HCT116 (cell line): ENCODE measurements at regions not wholly inside any gene's neighbourhood (a gene's known extent, or its start where the extent isn't known, plus 50 kb on each side); places are given as distances from the start of the nearest gene placed in this dataset.

Experiments
- ATAC-seq: fragments of 200-7000 bp; cut with Tn5 transposase; 2 replicates; pipeline ENCODE4 v1.9.1; 2020; ENCODE audit warnings: mild to moderate bottlenecking, moderate library complexity
- BruUV-seq: library from RNA; stranded (reverse); fragments of 400-500 nt; replicated peaks from 2 replicates; lab custom pipeline; 2021; lab: Mats Ljungman, UMichigan
- CTCF ChIA-PET: fragments of 300-600 bp; sonication (Branson Sonifier 250); formaldehyde crosslinking; loops from one replicate; lab custom pipeline; 2021; ENCODE audit warnings: antibody characterized with exemption; lab: Charles Lee
- POLR2A ChIA-PET: fragments of 300-600, 350-600 bp; sonication (Branson Sonifier 250); formaldehyde crosslinking; loops from one replicate; lab custom pipeline; 2021; ENCODE audit warnings: antibody characterized with exemption; lab: Charles Lee
- RAD21 ChIA-PET, 2 experiments: fragments of 300-600 bp; sonication (Branson Sonifier 250); formaldehyde crosslinking; loops; one replicate each; lab custom pipeline; 2023; ENCODE audit warnings: low total read pairs in 2 of 2; ENCODE audit not compliant: uncharacterized antibody in 2 of 2, unreplicated experiment in 2 of 2, low non-redundant PET in 1 of 2; lab: Charles Lee
- DNase-seq: peaks from one replicate; pipeline ENCODE4 v3.0.0-alpha.2; 2010; ENCODE audit warnings: low read depth, low spot score
- H2AFZ ChIP-seq: fragments of 200-600 bp; shearing (Covaris generic), sonication (generic); 2 replicates; pipeline ENCODE4 v1.6.1; 2017; ENCODE audit warnings: low read depth, mixed run types, mixed read lengths, antibody characterized with exemption, low read length; ENCODE audit not compliant: poor library complexity, severe bottlenecking
- H3K27ac ChIP-seq: 2 replicates; pipeline ENCODE4 v1.5.1; 2012; ENCODE audit warnings: low read depth, low read length
- H3K27me3 ChIP-seq: fragments of 200-600 bp; sonication (generic); 2 replicates; pipeline ENCODE4 v1.6.1; 2016; ENCODE audit warnings: mixed run types, low read length, mixed read lengths; ENCODE audit not compliant: insufficient read depth
- H3K36me3 ChIP-seq, 2 experiments: fragments of 200-500 bp in 1 of 2; fragments of 200-600 bp in 1 of 2; sonication (Bioruptor generic) in 1 of 2; sonication (generic) in 1 of 2; 2 replicates each; pipeline versions ENCODE4 v1.5.1 to v1.6.1; 2014 to 2016; ENCODE audit warnings: low read length in 2 of 2, inconsistent platforms in 1 of 2, mixed read lengths in 1 of 2, mixed run types in 1 of 2; ENCODE audit not compliant: insufficient read depth in 2 of 2, control insufficient read depth in 1 of 2
- H3K4me1 ChIP-seq, 2 experiments: fragments of 200-600 bp in 1 of 2; sonication (generic) in 1 of 2; 2 replicates each; pipeline versions ENCODE4 v1.5.1 to v1.6.1; 2012 to 2017; ENCODE audit warnings: low read length in 2 of 2, inconsistent platforms in 1 of 2, mild to moderate bottlenecking in 1 of 2, mixed read lengths in 1 of 2, mixed run types in 1 of 2, moderate library complexity in 1 of 2; ENCODE audit not compliant: insufficient read depth in 2 of 2, control insufficient read depth in 1 of 2
- H3K4me2 ChIP-seq: fragments of 200-600 bp; sonication (generic); 2 replicates; pipeline ENCODE4 v1.6.1; 2017; ENCODE audit warnings: mixed run types, low read length, mixed read lengths
- H3K4me3 ChIP-seq, 2 experiments: fragments of 200-600 bp in 1 of 2; sonication (generic) in 1 of 2; replicated peaks in 1 of 2; 2 replicates each; pipeline ENCODE4 v1.5.1; 2011 to 2016; ENCODE audit warnings: low read length in 2 of 2, control low read depth in 1 of 2, low read depth in 1 of 2, mild to moderate bottlenecking in 1 of 2, mixed read lengths in 1 of 2, mixed run types in 1 of 2
- H3K79me2 ChIP-seq: fragments of 200-600 bp; sonication (generic); 2 replicates; pipeline ENCODE4 v1.6.1; 2017; ENCODE audit warnings: mild to moderate bottlenecking, mixed run types, low read length, moderate library complexity, mixed read lengths; ENCODE audit not compliant: insufficient read depth
- H3K9ac ChIP-seq: fragments of 200-600 bp; sonication (generic); 2 replicates; pipeline ENCODE4 v1.6.1; 2016; ENCODE audit warnings: low read length, mixed read lengths
- H3K9me2 ChIP-seq: fragments of 200-600 bp; sonication (generic), shearing (Covaris generic); 2 replicates; pipeline ENCODE4 v1.6.1; 2017; ENCODE audit warnings: mixed run types, mild to moderate bottlenecking, moderate library complexity; ENCODE audit not compliant: insufficient read depth
- H3K9me3 ChIP-seq, 2 experiments: fragments of 200-500 bp in 1 of 2; fragments of 200-600 bp in 1 of 2; sonication (Bioruptor generic) in 1 of 2; sonication (generic) in 1 of 2; 2 replicates each; pipeline ENCODE4 v1.6.1; 2014 to 2017; ENCODE audit warnings: low read length in 2 of 2, mixed read lengths in 2 of 2, inconsistent platforms in 1 of 2, low read depth in 1 of 2, mild to moderate bottlenecking in 1 of 2, mixed run types in 1 of 2, moderate library complexity in 1 of 2; ENCODE audit not compliant: control insufficient read depth in 1 of 2, insufficient read depth in 1 of 2
- H4K20me1 ChIP-seq: fragments of 200-600 bp; sonication (generic), shearing (Covaris generic); 2 replicates; pipeline ENCODE4 v1.6.1; 2017; ENCODE audit warnings: mixed run types, mild to moderate bottlenecking, moderate library complexity; ENCODE audit not compliant: insufficient read depth
- ATF3 ChIP-seq: IDR thresholded peaks from 2 replicates; pipeline ENCODE4 v1.6.1; 2012
- CBX3 ChIP-seq: IDR thresholded peaks from 2 replicates; pipeline ENCODE4 v1.6.1; 2012; ENCODE audit warnings: low read depth
- CTCF ChIP-seq, 3 experiments: fragments of 200-600 bp in 1 of 3; sonication (generic) in 1 of 3; IDR thresholded peaks in 2 of 3; conservative IDR thresholded peaks in 1 of 3; 2 replicates each; pipeline ENCODE4 v1.5.1; 2012 to 2017; ENCODE audit warnings: low read depth in 2 of 3, low read length in 2 of 3, antibody characterized with exemption in 1 of 3, borderline replicate concordance in 1 of 3, control low read depth in 1 of 3, mild to moderate bottlenecking in 1 of 3, mixed read lengths in 1 of 3, mixed run types in 1 of 3, moderate library complexity in 1 of 3; ENCODE audit not compliant: insufficient read depth in 1 of 3
- EGR1 ChIP-seq: IDR thresholded peaks from 2 replicates; pipeline ENCODE4 v1.6.1; 2012; ENCODE audit warnings: low read depth
- ELF1 ChIP-seq: IDR thresholded peaks from 2 replicates; pipeline ENCODE4 v1.6.1; 2012; ENCODE audit warnings: low read depth, borderline replicate concordance
- EZH2phosphoT487 ChIP-seq: fragments of 200-600 bp; IDR thresholded peaks from 2 replicates; pipeline ENCODE4 v1.6.1; 2018; ENCODE audit warnings: antibody characterized with exemption, borderline replicate concordance
- FOSL1 ChIP-seq: IDR thresholded peaks from 2 replicates; pipeline ENCODE4 v1.6.1; 2012; ENCODE audit warnings: low read depth
- JUND ChIP-seq: IDR thresholded peaks from 2 replicates; pipeline ENCODE4 v1.6.1; 2012
- POLR2A ChIP-seq: IDR thresholded peaks from 2 replicates; pipeline ENCODE4 v1.7.0; 2011; ENCODE audit warnings: borderline replicate concordance; ENCODE audit not compliant: insufficient read depth, insufficient read length; ENCODE audit errors: extremely low read depth
- POLR2AphosphoS5 ChIP-seq: IDR thresholded peaks from 2 replicates; pipeline ENCODE4 v1.6.1; 2011; ENCODE audit warnings: mild to moderate bottlenecking, low read depth, low read length, moderate library complexity
- SIN3A ChIP-seq: IDR thresholded peaks from 2 replicates; pipeline ENCODE4 v1.6.1; 2012; ENCODE audit warnings: low read depth
- SP1 ChIP-seq: IDR thresholded peaks from 2 replicates; pipeline ENCODE4 v1.6.1; 2012; ENCODE audit warnings: low read depth
- TCF7L2 ChIP-seq: IDR thresholded peaks from 2 replicates; pipeline ENCODE4 v1.7.0; 2011; ENCODE audit warnings: borderline replicate concordance, inconsistent platforms; ENCODE audit not compliant: insufficient read depth, insufficient read length; ENCODE audit errors: extremely low read depth
- ZFX ChIP-seq: fragments of 450-650 bp; IDR thresholded peaks from 2 replicates; pipeline ENCODE4 v1.6.1; 2017
- ZNF274 ChIP-seq: fragments of 200-500 bp; sonication (Bioruptor generic); IDR thresholded peaks from 2 replicates; pipeline ENCODE4 v1.6.1; 2014; ENCODE audit warnings: mild to moderate bottlenecking, low read depth, low read length, inconsistent platforms
- intact Hi-C: fragments of 100-400 bp; cut with micrococcal nuclease; formaldehyde crosslinking; loops from 2 replicates; pipeline ENCODE4 v1.10.0; 2022
- TF ChIP-seq, protein P1 (sequence below): IDR thresholded peaks from 2 replicates; pipeline ENCODE4 v1.6.1; 2011; ENCODE audit warnings: mild to moderate bottlenecking, low read length, moderate library complexity; ENCODE audit not compliant: insufficient replicate concordance; ENCODE audit errors: extremely low read depth
- TF ChIP-seq, protein P2 (sequence below): IDR thresholded peaks from 2 replicates; pipeline ENCODE4 v1.6.1; 2012; ENCODE audit warnings: low read depth
- TF ChIP-seq, protein P3 (sequence below): IDR thresholded peaks from 2 replicates; pipeline ENCODE4 v1.6.1; 2012

DNA sequence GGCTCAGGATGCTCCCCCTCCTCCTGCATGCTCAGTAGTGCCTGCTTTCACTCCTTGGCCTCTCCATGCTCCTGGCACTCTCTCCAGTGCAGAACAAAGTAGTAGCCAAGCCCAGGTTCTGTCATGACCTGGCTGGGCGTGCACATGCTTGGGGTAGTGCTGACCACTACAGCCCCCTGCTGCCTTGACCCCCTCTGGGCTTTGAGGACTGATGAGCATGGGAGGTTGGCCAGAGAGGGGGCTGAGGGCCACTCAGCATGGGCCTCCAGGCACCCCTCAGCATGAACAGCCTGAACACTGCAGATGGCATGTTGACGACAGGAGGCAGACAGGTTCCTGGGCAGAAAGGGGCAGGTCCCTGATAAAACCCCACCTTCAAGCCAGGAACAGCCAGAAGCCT is 935.7 kb upstream of the PRMT6 start:
- H3K4me1 ChIP-seq = no peaks in the 10 kb centered on the region
- no peak for DNase-seq
- H3K27ac ChIP-seq = no peak overlapping the region
- BruUV-seq = no TSS peak
- H2AFZ ChIP-seq = no peak overlapping the region
- H3K4me3 ChIP-seq = no peak overlapping the region
- ChIA-PET CTCF (no interaction called here), POLR2A (no interaction called here), RAD21 (no interaction called here)
- TF ChIP-seq CBX3 = no peak
- TF ChIP-seq SP1 = no peak
- TF ChIP-seq TCF7L2 = no peak
- TF ChIP-seq, protein P1, sequence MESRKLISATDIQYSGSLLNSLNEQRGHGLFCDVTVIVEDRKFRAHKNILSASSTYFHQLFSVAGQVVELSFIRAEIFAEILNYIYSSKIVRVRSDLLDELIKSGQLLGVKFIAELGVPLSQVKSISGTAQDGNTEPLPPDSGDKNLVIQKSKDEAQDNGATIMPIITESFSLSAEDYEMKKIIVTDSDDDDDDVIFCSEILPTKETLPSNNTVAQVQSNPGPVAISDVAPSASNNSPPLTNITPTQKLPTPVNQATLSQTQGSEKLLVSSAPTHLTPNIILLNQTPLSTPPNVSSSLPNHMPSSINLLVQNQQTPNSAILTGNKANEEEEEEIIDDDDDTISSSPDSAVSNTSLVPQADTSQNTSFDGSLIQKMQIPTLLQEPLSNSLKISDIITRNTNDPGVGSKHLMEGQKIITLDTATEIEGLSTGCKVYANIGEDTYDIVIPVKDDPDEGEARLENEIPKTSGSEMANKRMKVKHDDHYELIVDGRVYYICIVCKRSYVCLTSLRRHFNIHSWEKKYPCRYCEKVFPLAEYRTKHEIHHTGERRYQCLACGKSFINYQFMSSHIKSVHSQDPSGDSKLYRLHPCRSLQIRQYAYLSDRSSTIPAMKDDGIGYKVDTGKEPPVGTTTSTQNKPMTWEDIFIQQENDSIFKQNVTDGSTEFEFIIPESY = no peak
- TF ChIP-seq ATF3 = no peak
- TF ChIP-seq, protein P2, sequence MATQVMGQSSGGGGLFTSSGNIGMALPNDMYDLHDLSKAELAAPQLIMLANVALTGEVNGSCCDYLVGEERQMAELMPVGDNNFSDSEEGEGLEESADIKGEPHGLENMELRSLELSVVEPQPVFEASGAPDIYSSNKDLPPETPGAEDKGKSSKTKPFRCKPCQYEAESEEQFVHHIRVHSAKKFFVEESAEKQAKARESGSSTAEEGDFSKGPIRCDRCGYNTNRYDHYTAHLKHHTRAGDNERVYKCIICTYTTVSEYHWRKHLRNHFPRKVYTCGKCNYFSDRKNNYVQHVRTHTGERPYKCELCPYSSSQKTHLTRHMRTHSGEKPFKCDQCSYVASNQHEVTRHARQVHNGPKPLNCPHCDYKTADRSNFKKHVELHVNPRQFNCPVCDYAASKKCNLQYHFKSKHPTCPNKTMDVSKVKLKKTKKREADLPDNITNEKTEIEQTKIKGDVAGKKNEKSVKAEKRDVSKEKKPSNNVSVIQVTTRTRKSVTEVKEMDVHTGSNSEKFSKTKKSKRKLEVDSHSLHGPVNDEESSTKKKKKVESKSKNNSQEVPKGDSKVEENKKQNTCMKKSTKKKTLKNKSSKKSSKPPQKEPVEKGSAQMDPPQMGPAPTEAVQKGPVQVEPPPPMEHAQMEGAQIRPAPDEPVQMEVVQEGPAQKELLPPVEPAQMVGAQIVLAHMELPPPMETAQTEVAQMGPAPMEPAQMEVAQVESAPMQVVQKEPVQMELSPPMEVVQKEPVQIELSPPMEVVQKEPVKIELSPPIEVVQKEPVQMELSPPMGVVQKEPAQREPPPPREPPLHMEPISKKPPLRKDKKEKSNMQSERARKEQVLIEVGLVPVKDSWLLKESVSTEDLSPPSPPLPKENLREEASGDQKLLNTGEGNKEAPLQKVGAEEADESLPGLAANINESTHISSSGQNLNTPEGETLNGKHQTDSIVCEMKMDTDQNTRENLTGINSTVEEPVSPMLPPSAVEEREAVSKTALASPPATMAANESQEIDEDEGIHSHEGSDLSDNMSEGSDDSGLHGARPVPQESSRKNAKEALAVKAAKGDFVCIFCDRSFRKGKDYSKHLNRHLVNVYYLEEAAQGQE = no peak
- TF ChIP-seq POLR2AphosphoS5 = no peak
- TF ChIP-seq EZH2phosphoT487 = no peak
- no peak for TF ChIP-seq CTCF (IDR thresholded peaks at IDR 0.05 in 2 of 3, conservative IDR thresholded peaks at IDR 0.05 in 1 of 3; ENCODE audit: borderline replicate concordance in 1 of 3, insufficient read depth in 1 of 3, low read depth in 2 of 3, low read length in 2 of 3)
- no peak for TF ChIP-seq SIN3A
- no peak for TF ChIP-seq ELF1
- no peak for TF ChIP-seq JUND
- no peak for TF ChIP-seq EGR1
- TF ChIP-seq FOSL1 = no peak
- TF ChIP-seq, protein P3, sequence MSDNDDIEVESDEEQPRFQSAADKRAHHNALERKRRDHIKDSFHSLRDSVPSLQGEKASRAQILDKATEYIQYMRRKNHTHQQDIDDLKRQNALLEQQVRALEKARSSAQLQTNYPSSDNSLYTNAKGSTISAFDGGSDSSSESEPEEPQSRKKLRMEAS = no peak
- TF ChIP-seq POLR2A = no peak
- no peak for TF ChIP-seq ZFX
- no peak for TF ChIP-seq ZNF274
- no peaks in the 10 kb centered on the region for H3K27me3 ChIP-seq
- no peaks in the 10 kb centered on the region for H4K20me1 ChIP-seq
- no peaks in the 10 kb centered on the region for H3K36me3 ChIP-seq
- H3K9me2 ChIP-seq = no peaks in the 10 kb centered on the region
- no peak for ATAC-seq
- H3K4me2 ChIP-seq = no peak overlapping the region
- H3K79me2 ChIP-seq = no peaks in the 10 kb centered on the region
- no peak overlapping the region for H3K9ac ChIP-seq
- peaks cover 3 to 16% of the 10 kb centered on the region in 2 experiments; a peak in 3 of 4 replicates for H3K9me3 ChIP-seq
- intact Hi-C loops = no loop called here
